GM19455 (cell line): ENCODE measurements at regions not wholly inside any gene's neighbourhood (a gene's known extent, or its start where the extent isn't known, plus 50 kb on each side); places are given as distances from the start of the nearest gene placed in this dataset.
"Not testable (repeated sequence)": the region's sequence is repeated elsewhere in the genome, so short reads cannot be mapped to it uniquely, and the experiment has no call there.

ENCODE experiments used
- ATAC-seq: cut with Tn5 transposase; IDR thresholded peaks from one replicate; pipeline ENCODE4 v1.9.1; 2021; ENCODE audit not compliant: unreplicated experiment

DNA sequence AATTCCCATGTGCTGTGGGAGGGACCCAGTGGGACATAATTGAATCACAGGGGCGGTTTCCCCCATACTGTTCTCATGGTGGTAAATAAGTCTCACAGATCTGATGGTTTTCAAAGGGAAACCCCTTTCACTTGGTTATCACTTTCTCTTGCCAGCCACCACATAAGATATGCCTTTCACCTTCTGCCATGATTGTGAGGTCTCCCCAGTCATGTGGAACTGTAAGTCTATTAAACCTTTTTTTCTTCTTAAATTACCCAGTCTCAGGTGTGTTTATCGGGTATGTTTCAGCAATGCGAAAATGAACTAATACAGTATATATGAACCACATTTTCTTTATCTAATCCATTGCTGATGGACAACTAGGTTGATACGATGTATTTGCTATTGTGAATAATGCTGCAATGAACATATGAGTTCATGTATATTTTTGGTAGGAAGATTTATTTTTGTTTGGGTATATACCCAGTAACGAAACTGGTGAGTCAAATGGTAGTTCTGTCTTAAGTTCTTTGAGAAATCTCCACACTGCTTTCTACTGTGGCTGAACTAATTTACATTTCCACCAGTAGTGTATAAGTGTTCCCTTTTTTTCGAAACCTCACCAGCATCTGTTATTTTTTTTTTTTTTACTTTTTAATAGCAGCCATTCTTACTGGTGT is 70.0 kb upstream of the HGF start:
- ATAC-seq = peak; percentile 89

DNA sequence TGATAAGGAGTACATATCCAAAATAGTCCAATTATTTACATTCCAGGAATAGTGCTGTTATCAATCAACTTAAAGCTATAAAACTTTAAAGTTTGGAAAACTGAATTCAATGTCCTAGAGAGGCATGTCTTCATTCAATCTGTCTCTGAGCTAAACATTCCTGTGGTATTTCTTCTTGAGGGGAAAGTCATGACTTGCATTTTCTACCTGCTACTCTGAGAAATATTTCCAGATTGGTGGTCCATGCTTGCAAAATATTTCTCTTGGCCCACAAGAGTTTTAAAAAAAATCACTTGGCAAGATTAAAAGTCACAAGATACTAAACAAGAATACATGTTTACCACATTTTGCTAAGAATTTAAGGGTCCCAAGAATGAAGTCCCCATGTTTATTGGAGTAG is 63.6 kb upstream of the HGF start:
- ATAC-seq = no peak

DNA sequence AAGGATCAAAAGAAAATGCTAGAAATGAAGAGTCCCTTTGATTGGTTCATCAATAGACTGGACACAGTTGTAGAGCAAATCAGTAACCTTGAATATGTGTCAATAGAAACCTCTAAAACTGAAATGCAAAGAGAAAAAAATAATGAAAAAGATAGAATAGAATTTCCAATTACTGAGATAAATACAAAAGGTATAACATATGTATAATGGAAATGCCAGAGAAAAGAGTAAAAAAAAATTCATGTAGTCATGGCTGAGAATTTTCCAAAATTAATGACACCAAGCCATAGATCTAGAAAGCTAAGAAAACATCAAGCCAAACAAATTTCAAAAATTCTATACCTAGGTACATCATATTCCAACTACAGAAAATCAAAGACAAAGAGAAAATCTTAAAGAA is 62.0 kb upstream of the HGF start:
- ATAC-seq = no peak

- ATAC-seq = not testable (repeated sequence)
These were observed 59.7 kb upstream of the HGF start for GRCh38 chr7:81829511-81829910.

DNA sequence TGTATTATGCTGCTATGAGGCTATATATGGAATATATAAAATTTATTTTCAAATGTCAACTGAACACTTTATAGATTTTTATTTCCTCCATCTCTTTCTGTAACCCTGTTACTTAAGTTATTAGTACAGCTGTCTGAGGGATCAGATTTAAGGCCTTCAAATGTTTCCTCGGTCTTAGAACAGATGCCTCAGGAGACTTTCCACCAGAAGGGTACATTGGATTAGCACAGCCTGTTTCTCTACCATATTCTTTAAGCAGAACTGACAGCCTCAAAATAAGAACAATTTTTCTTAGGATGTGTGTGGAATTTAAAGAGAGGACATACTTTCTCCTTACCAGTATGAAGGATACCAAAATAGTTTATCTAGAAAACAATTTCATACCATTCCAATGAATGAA is 53.0 kb upstream of the HGF start:
- ATAC-seq = no peak

DNA sequence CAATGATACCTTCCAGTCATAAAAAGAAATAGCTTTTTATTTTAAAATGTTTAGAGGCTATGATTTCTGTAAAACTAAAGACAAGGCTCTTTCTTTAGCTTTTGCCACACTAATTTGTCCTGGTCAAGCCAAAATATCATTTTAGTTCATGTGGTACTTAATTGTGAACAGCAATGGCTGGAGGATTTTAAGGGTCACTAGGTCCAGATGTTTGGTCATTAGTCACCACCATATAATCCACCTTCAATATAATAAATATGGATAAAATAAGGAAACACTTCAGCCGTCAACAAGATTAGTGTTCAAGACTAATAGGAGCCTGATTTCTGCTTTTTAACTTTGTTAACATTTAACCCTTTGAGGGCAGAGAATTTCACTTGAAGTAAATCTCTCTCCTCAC is 50.0 kb upstream of the HGF start:
- ATAC-seq = no peak
